Fibroblast of lung (primary cell): ENCODE measurements at regions not wholly inside any gene's neighbourhood (a gene's known extent, or its start where the extent isn't known, plus 50 kb on each side); places are given as distances from the start of the nearest gene placed in this dataset.

Experiments used
- DNase-seq, 2 donors: peaks; one replicate each; pipeline versions ENCODE4 v3.0.0 to v3.0.0-alpha.2; 2010; ENCODE audit warnings: low read depth in 2 of 2
- H2AFZ ChIP-seq: 2 replicates; pipeline ENCODE4 v1.5.1; 2012; ENCODE audit warnings: low read length, control low read depth, inconsistent platforms
- H3K27ac ChIP-seq: 2 replicates; pipeline ENCODE4 v1.5.1; 2011; ENCODE audit warnings: low read length, control low read depth; ENCODE audit not compliant: insufficient read depth
- H3K27me3 ChIP-seq: 2 replicates; pipeline ENCODE4 v1.5.1; 2011; ENCODE audit warnings: mild to moderate bottlenecking, low read length; ENCODE audit not compliant: control insufficient read depth, insufficient read depth
- H3K36me3 ChIP-seq: 2 replicates; pipeline ENCODE4 v1.5.1; 2011; ENCODE audit warnings: low read length; ENCODE audit not compliant: control insufficient read depth, insufficient read depth
- H3K4me1 ChIP-seq: 2 replicates; pipeline ENCODE4 v1.5.1; 2011; ENCODE audit warnings: low read length; ENCODE audit not compliant: control insufficient read depth, insufficient read depth; ENCODE audit errors: extremely low read depth
- H3K4me2 ChIP-seq: 2 replicates; pipeline ENCODE4 v1.5.1; 2011; ENCODE audit warnings: low read length, control low read depth; ENCODE audit not compliant: insufficient read depth; ENCODE audit errors: extremely low read depth
- H3K4me3 ChIP-seq, 4 experiments: fragments of 200-600 bp in 1 of 4; sonication (generic) in 1 of 4; replicated peaks in 1 of 4; 2 replicates each; pipeline ENCODE4 v1.5.1; 2011 to 2016; ENCODE audit warnings: low read length in 4 of 4, low read depth in 3 of 4, mild to moderate bottlenecking in 3 of 4, control low read depth in 2 of 4, inconsistent platforms in 1 of 4, mixed read lengths in 1 of 4; ENCODE audit not compliant: insufficient read depth in 1 of 4; ENCODE audit errors: control extremely low read depth in 1 of 4
- H3K79me2 ChIP-seq: 2 replicates; pipeline ENCODE4 v1.5.1; 2012; ENCODE audit warnings: mild to moderate bottlenecking, low read length, inconsistent platforms; ENCODE audit not compliant: control insufficient read depth, insufficient read depth
- H3K9ac ChIP-seq: 2 replicates; pipeline ENCODE4 v1.5.1; 2011; ENCODE audit warnings: mild to moderate bottlenecking, low read length, control low read depth; ENCODE audit not compliant: insufficient read depth
- H3K9me3 ChIP-seq: 2 replicates; pipeline ENCODE4 v1.5.1; 2012; ENCODE audit warnings: low read depth, low read length; ENCODE audit not compliant: control insufficient read depth, insufficient read depth
- H4K20me1 ChIP-seq: 2 replicates; pipeline ENCODE4 v1.5.1; 2011; ENCODE audit warnings: low read length; ENCODE audit not compliant: control insufficient read depth, insufficient read depth; ENCODE audit errors: extremely low read depth
- EZH2 ChIP-seq: IDR thresholded peaks from 2 replicates; pipeline ENCODE4 v1.5.1; 2012; ENCODE audit warnings: low read length, control low read depth, mild to moderate bottlenecking; ENCODE audit errors: missing control alignments
- TF ChIP-seq, protein P1 (sequence below), 2 donors: IDR thresholded peaks in 1 of 2; conservative IDR thresholded peaks in 1 of 2; 1 replicate in 1 of 2; 2 replicates in 1 of 2; pipeline ENCODE4 v1.5.1; 2011 to 2012; ENCODE audit warnings: low read length in 2 of 2, control low read depth in 1 of 2, inconsistent platforms in 1 of 2, low read depth in 1 of 2, mild to moderate bottlenecking in 1 of 2

GRCh38 chr3:137097386-137097785 is 139.6 kb downstream of the IL20RB start:
- Histone ChIP-seq H3K9ac (no peak overlapping the region), H4K20me1 (no peaks in the 10 kb centered on the region), H3K36me3 (no peaks in the 10 kb centered on the region), H3K27ac (no peak overlapping the region), H3K4me2 (no peak overlapping the region), H3K79me2 (no peaks in the 10 kb centered on the region), H3K4me3 (no peak overlapping the region), H3K9me3 (no peaks in the 10 kb centered on the region), H2AFZ (no peak overlapping the region), H3K4me1 (no peaks in the 10 kb centered on the region), H3K27me3 (no peaks in the 10 kb centered on the region)
- DNase-seq, result no peak
- TF ChIP-seq, protein P1, sequence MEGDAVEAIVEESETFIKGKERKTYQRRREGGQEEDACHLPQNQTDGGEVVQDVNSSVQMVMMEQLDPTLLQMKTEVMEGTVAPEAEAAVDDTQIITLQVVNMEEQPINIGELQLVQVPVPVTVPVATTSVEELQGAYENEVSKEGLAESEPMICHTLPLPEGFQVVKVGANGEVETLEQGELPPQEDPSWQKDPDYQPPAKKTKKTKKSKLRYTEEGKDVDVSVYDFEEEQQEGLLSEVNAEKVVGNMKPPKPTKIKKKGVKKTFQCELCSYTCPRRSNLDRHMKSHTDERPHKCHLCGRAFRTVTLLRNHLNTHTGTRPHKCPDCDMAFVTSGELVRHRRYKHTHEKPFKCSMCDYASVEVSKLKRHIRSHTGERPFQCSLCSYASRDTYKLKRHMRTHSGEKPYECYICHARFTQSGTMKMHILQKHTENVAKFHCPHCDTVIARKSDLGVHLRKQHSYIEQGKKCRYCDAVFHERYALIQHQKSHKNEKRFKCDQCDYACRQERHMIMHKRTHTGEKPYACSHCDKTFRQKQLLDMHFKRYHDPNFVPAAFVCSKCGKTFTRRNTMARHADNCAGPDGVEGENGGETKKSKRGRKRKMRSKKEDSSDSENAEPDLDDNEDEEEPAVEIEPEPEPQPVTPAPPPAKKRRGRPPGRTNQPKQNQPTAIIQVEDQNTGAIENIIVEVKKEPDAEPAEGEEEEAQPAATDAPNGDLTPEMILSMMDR (conservative IDR thresholded peaks at IDR 0.05 in 1 of 2, IDR thresholded peaks at IDR 0.05 in 1 of 2; ENCODE audit: low read depth in 1 of 2, low read length in 2 of 2), result no peak
- TF ChIP-seq EZH2, result no peak

DNA sequence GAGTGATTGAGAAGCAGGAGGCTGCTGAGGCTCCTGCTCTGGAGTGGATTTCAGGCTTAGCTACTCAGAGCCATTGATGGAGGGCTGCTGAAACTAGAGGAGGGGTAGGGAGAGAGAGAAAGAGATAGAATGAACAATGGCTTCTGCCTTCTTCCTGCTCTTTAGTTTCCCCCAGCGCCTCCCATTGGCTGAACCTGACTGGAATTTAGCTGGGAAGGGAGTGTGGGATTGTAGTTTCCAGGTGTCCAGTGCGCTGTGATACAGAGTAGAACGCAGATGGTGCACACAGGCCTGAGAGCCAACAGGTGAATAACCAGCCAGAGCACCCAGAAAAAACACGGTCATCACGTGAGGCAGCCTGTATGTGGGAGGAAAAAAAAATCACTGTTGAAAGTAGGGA is 140.1 kb downstream of the IL20RB start:
- no peaks in the 10 kb centered on the region for H3K27me3 ChIP-seq
- TF ChIP-seq, protein P1 (conservative IDR thresholded peaks at IDR 0.05 in 1 of 2, IDR thresholded peaks at IDR 0.05 in 1 of 2; ENCODE audit: low read depth in 1 of 2, low read length in 2 of 2), result no peak
- no peak for TF ChIP-seq EZH2
- no peak for DNase-seq
- H3K27ac ChIP-seq, result no peak overlapping the region
- H3K4me2 ChIP-seq, result no peak overlapping the region
- H3K9me3 ChIP-seq, result no peaks in the 10 kb centered on the region
- no peak overlapping the region for H2AFZ ChIP-seq
- no peaks in the 10 kb centered on the region for H3K79me2 ChIP-seq
- no peaks in the 10 kb centered on the region for H3K4me1 ChIP-seq
- no peaks in the 10 kb centered on the region for H4K20me1 ChIP-seq
- no peak overlapping the region for H3K9ac ChIP-seq
- H3K36me3 ChIP-seq, result no peaks in the 10 kb centered on the region
- H3K4me3 ChIP-seq, result no peak overlapping the region

DNA sequence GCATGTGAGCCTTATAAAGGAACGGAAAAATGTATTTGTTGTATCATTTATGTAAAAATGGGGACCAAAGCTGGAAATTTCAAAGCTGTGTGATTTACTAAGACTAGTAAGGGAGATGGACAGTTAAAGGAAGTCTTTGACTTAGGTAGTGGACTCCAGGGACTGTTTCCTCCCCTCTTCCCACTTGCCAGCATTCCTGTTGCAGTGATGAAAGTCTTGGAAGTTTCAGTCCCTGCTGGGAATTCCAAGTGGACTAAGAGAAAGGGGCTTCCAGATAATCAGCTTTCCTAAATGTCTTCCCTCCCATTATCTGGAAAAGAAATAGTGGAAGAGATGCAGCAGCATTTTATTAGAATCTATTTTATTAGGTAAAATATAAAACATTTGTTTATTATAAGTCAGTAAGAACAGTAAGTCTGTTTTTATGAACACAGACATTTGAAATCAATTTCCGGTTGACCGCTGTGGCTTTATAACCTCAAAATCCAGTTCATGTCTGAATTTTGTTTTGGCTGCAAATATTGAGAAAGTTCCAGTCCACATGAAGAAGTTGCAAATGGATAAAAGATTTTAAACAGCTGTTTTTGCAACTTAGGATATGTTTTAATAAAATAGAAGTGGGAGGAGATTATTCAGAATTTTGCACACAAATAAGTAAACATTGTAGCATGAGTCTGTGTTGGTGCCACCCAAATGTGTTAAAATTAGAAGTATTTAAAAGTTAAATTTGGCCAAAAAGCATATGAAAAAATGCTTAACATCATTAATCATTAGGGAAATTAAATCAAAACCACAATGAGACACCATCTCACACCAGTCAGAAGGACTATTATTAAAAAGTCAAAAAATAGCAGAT is 141.8 kb downstream of the IL20RB start:
- Histone ChIP-seq H3K36me3 (no peaks in the 10 kb centered on the region), H4K20me1 (no peaks in the 10 kb centered on the region), H3K4me3 (no peak overlapping the region), H3K9ac (no peak overlapping the region), H3K27me3 (no peaks in the 10 kb centered on the region), H3K4me2 (no peak overlapping the region), H3K27ac (no peak overlapping the region), H3K4me1 (no peaks in the 10 kb centered on the region), H3K79me2 (no peaks in the 10 kb centered on the region), H3K9me3 (no peaks in the 10 kb centered on the region), H2AFZ (no peak overlapping the region)
- DNase-seq, result no peak
- TF ChIP-seq, protein P1 (conservative IDR thresholded peaks at IDR 0.05 in 1 of 2, IDR thresholded peaks at IDR 0.05 in 1 of 2; ENCODE audit: low read depth in 1 of 2, low read length in 2 of 2), result no peak
